GM21367 (cell line): ENCODE measurements at regions not wholly inside any gene's neighbourhood (a gene's known extent, or its start where the extent isn't known, plus 50 kb on each side); places are given as distances from the start of the nearest gene placed in this dataset.
"Not testable (repeated sequence)": the region's sequence is repeated elsewhere in the genome, so short reads cannot be mapped to it uniquely, and the experiment has no call there.

Experiments
- ATAC-seq: cut with Tn5 transposase; IDR thresholded peaks from one replicate; pipeline ENCODE4 v1.9.1; 2021; ENCODE audit not compliant: unreplicated experiment

- no peak for ATAC-seq
These were observed 229.4 kb downstream of the MID1IP1 start for GRCh38 chrX:39030636-39031035.

GRCh38 chrX:39039890-39040289 lies 238.6 kb downstream of the MID1IP1 start:
- ATAC-seq, result no peak

- ATAC-seq, result no peak
These were observed 242.7 kb downstream of the MID1IP1 start for GRCh38 chrX:39043838-39044550.

DNA sequence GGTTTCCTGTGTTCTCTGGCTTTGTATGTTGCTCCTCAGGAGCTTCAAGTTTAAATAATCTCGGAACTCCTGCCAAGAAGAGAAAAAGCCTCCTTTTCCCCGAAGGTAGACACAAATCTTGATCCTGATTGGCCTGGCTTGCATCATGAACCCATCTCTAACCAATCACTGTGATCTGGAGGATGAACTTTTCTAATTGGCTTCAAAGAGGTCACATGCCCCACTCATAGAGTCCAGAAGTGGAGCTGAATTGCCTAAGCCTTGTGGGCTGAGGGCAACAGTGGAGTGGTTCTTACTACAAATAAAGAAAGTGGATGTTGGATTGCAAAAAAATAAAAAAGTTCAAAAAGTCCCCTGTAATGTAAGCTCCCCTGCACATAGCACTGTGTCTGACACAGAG lies 245.9 kb downstream of the MID1IP1 start:
- no peak for ATAC-seq

DNA sequence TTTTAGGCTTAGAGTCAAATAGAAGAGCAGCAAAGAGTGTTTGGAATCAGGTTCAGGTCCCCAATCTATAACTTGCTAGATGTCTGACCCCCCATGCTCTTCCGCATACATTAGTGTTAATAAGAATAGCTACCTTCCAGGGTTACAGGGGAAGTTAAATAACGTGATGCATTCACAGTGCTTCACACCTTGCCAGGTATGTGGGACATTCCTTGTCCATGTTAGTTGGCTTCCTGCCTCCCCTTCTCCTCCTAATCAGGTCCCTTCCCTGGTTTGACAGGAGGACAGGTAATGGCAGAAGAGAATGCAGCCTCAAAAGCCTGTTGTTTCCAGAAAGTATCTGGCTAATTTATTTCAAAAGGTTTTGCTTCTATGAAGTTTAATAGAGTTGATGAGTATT lies 248.7 kb downstream of the MID1IP1 start:
- no peak for ATAC-seq

DNA sequence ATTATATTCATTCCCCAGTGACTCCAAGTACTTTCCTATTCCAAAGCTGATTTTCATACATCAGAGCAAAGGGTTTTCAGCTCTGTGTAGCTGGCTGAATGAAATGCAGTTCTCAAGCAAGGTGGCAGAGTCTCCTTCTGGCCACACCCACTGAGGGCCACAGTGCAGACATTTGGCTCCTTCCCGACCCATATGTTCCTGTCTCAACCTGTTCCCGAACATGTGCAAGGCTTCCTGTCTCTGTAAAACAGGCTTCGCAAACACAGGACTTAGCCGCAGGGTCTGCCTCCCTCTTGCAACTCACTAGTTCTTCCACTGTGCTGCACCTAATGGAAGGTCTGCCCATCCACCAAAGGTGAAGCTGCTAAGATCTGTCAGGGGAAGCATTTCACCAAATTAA lies 249.2 kb downstream of the MID1IP1 start:
- no peak for ATAC-seq

GRCh38 chrX:39052751-39053150 lies 251.5 kb downstream of the MID1IP1 start:
- no peak for ATAC-seq

- no peak for ATAC-seq
These were observed 257.5 kb downstream of the MID1IP1 start for GRCh38 chrX:39058724-39059123.

DNA sequence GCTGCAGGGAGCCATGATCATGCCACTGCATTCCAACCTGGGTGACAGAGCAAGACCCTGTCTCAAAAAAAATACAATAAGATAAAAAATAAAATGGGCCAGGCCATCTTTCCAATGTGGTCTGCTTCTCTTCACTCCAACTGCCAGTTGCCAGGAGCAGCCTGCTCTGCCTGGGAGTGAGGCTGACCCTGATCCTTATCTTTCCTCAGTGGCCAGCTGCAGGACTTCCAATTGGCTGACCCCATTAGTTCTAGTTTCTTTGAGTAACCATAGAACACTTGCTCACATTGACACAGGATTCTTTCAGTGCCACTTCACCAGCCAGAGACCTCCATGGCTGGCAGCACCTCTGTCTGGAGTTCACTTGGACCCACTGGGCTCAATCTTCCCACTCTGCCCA lies 258.6 kb downstream of the MID1IP1 start:
- ATAC-seq, result no peak

DNA sequence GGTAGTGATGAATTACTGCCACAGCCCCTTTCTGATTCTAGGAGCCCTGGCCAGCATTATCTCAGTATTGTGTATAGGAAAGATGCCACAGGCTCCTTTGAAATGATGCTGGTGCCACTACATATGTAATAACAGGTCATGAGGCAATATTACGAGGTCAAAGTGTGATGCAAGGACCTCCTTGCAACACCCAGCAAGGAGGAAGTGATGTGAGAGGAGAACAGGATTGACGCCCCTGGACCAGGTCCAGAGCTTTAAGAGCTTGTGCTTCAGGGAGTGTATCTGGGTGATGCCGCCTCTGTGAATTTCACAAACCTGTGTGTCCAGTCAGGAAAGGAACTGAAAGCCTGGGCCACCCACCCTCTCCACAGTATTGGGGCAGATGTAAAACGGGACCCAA lies 261.8 kb downstream of the MID1IP1 start:
- ATAC-seq, result no peak

- no peak for ATAC-seq
These were observed 262.4 kb downstream of the MID1IP1 start for GRCh38 chrX:39063702-39064101.

GRCh38 chrX:39065051-39065871 lies 264.0 kb downstream of the MID1IP1 start:
- no peak for ATAC-seq

DNA sequence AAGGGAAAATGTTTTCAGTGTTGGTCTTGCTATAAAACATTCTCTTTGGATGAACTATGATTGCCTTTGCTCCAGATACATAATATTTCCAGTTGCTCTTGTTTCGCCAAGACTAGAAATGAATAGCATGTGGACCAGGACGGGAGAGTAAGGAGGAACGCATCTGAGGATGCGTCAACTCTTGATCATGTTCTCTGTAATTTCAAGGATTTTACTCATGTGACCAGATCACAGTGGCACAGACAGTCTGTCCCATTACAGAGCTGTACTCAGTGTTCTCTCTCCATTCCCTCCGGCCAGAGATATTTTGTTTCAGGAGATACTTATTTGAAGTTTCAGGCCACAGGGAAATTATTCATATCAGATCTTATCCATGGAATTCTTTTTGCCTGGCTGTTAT lies 266.6 kb downstream of the MID1IP1 start:
- no peak for ATAC-seq

- not testable (repeated sequence) for ATAC-seq
These were observed 267.4 kb downstream of the MID1IP1 start for GRCh38 chrX:39068634-39069033.

DNA sequence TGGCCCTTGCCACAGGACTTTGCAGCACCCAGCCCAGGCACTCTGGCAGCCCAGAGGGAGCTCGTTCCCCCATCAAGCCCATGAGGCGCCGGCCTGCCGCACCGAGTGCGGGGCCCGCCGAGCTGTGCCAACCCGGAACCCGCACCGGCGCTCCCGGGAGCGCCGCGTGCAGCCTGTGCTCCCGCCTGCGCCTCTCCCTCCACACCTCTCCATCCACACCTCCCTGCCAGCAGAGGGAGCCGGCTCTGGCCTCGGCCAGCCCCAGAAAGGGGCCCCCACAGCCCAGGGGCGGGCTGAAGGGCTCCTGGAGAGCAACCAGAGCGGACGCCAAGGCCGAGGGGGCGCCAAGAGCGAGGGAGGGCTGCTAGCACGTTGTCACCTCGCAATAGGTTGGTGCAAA lies 268.8 kb downstream of the MID1IP1 start:
- no peak for ATAC-seq

DNA sequence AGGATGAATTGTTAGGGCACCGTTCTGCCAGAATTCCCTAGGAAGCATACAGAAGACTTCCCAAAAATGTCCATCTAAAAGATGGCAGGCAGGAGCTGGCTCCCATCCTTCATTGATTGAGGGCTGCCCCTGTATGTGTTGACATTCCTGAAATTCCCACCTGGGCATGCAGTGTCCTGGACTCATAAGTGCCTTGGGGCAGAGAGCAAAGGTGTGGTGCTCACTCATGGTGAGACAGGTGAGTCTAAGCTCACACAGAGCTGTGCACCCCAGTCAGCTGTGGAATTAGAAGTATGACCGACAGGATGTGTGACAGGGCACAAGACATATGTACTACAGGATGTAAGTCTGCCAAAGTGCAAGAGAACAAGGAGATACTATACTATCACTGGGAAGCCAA lies 271.9 kb downstream of the MID1IP1 start:
- no peak for ATAC-seq

GRCh38 chrX:39096599-39096998 lies 295.3 kb downstream of the MID1IP1 start:
- ATAC-seq, result no peak

DNA sequence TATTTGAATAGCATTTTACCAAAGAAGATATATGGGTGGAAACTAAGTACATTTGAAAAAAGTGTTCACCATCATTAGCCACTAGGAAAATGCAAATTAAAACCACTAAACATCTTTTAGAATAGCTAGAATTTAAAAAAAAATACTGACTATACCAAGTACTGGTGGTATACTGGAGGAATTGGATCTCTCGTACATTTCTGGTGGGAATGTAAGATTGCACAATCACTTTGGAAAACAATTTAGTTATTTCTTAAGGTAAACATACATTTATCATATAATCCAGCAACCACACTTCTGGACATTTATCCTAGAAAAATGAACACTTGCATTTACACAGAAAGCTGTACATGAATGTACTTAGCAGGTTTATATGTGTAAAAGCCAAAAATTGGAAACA lies 303.5 kb downstream of the MID1IP1 start:
- ATAC-seq, result no peak

DNA sequence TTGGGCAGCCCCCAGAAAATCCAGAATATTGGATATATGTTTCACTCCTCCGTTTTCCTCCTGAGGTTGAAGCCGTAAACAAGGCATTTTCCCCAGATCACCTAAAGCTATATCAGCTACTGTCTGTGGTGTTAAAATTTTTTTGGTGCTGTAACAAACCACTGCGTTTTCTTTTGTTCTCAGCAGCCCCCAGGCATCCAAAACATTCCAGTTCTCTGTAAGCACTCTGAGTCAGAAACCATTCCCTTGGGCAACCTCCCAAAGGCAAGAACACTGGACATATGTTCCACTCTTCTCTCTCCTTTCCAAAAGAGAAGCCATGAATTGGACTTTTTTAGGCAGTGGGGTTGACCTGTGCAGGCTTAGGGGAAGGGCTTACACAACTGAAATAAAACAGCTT lies 310.9 kb downstream of the MID1IP1 start:
- ATAC-seq, result no peak

GRCh38 chrX:39115166-39115565 lies 313.9 kb downstream of the MID1IP1 start:
- no peak for ATAC-seq

GRCh38 chrX:39117101-39117500 lies 315.8 kb downstream of the MID1IP1 start:
- ATAC-seq, result no peak

- ATAC-seq, result no peak
These were observed 320.6 kb downstream of the MID1IP1 start for GRCh38 chrX:39121903-39122302.
